T-cell (primary cell): ENCODE measurements at regions not wholly inside any gene's neighbourhood (a gene's known extent, or its start where the extent isn't known, plus 50 kb on each side); places are given as distances from the start of the nearest gene placed in this dataset.
A peak's percentile ranks its signal among the peaks of the same experiment; 100 is the strongest.

Source experiments
- ATAC-seq, 4 experiments: fragments of 200-7000 bp in 3 of 4; fragments of 150-1000 bp in 1 of 4; cut with Tn5 transposase; replicated peaks in 1 of 4; 1 replicate in 3 of 4; 2 replicates in 1 of 4; pipeline ENCODE4 v1.10.0; 2021; ENCODE audit warnings: moderate library complexity in 3 of 4, mild to moderate bottlenecking in 2 of 4, moderate number of reproducible peaks in 1 of 4
- CTCF ChIA-PET, 2 donors: fragments of 300-600 bp; sonication (Branson Sonifier 250); formaldehyde crosslinking; loops; one replicate each; lab custom pipeline; 2022; ENCODE audit warnings: antibody characterized with exemption in 2 of 2; lab: Charles Lee
- POLR2A ChIA-PET, 2 donors: fragments of 300-600 bp; sonication (Branson Sonifier 250); formaldehyde crosslinking; loops; one replicate each; lab custom pipeline; 2022; ENCODE audit warnings: antibody characterized with exemption in 2 of 2; lab: Charles Lee
- DNase-seq, 35 experiments: peaks; one replicate each; pipeline versions ENCODE4 v3.0.0 to v3.0.0-alpha.2; 2013 to 2023
- H3K27ac ChIP-seq: one replicate; pipeline ENCODE4 v1.5.1; 2013; ENCODE audit warnings: low read length
- H3K27me3 ChIP-seq, 2 experiments: replicated peaks in 1 of 2; 1 replicate in 1 of 2; 2 replicates in 1 of 2; pipeline versions ENCODE4 v1.6.1 to v1.7.0; 2013; ENCODE audit warnings: low read length in 1 of 2, mixed read lengths in 1 of 2; ENCODE audit not compliant: control insufficient read depth in 2 of 2, insufficient read depth in 2 of 2; ENCODE audit errors: extremely low read depth in 1 of 2
- H3K36me3 ChIP-seq, 2 donors: 1 replicate in 1 of 2; 2 replicates in 1 of 2; pipeline versions ENCODE4 v1.6.1 to v1.7.0; 2013; ENCODE audit warnings: low read length in 1 of 2; ENCODE audit not compliant: control insufficient read depth in 2 of 2, insufficient read depth in 1 of 2; ENCODE audit errors: extremely low read depth in 1 of 2
- H3K4me1 ChIP-seq, 2 experiments: 1 replicate in 1 of 2; 2 replicates in 1 of 2; pipeline versions ENCODE4 v1.6.1 to v1.7.0; 2013; ENCODE audit warnings: low read length in 2 of 2, mixed read lengths in 1 of 2; ENCODE audit not compliant: insufficient read depth in 2 of 2, control insufficient read depth in 1 of 2; ENCODE audit errors: extremely low read depth in 1 of 2
- H3K4me3 ChIP-seq, 2 donors: 1 replicate in 1 of 2; 2 replicates in 1 of 2; pipeline versions ENCODE4 v1.5.1 to v1.7.0; 2013; ENCODE audit warnings: mild to moderate bottlenecking in 2 of 2, low read length in 1 of 2, moderate library complexity in 1 of 2; ENCODE audit not compliant: control insufficient read depth in 1 of 2; ENCODE audit errors: extremely low read depth in 1 of 2
- H3K9me3 ChIP-seq: 2 replicates; pipeline ENCODE4 v1.7.0; 2013
- H3K27ac Mint-ChIP-seq, 2 donors: one replicate each; pipeline ENCODE4 v1.8.0; 2020 to 2021; ENCODE audit warnings: mild to moderate bottlenecking in 2 of 2, mixed read lengths in 2 of 2
- H3K27me3 Mint-ChIP-seq, 2 donors: one replicate each; pipeline ENCODE4 v1.8.0; 2021 to 2022; ENCODE audit warnings: mixed read lengths in 2 of 2
- H3K36me3 Mint-ChIP-seq: one replicate; pipeline ENCODE4 v1.8.0; 2021; ENCODE audit warnings: mixed read lengths
- H3K4me1 Mint-ChIP-seq, 3 donors: one replicate each; pipeline ENCODE4 v1.8.0; 2020 to 2022; ENCODE audit warnings: mixed read lengths in 3 of 3, mild to moderate bottlenecking in 1 of 3
- H3K4me3 Mint-ChIP-seq, 3 donors: one replicate each; pipeline ENCODE4 v1.8.0; 2020 to 2022; ENCODE audit warnings: mild to moderate bottlenecking in 3 of 3, mixed read lengths in 3 of 3, moderate library complexity in 3 of 3
- H3K9me3 Mint-ChIP-seq, 3 donors: one replicate each; pipeline ENCODE4 v1.8.0; 2020 to 2022; ENCODE audit warnings: mixed read lengths in 3 of 3
- WGBS: methylation state at CpG from one replicate; pipeline ENCODE4 v1.1.5; 2013; ENCODE audit warnings: missing lambda C conversion rate; ENCODE audit not compliant: insufficient coverage; 5-methylcytosine and 5-hydroxymethylcytosine counted together

- Mint-ChIP-seq H3K27ac (no peak overlapping the region), H3K4me1 (peaks cover 0 to 1% (median 0%) of the 10 kb centered on the region in 3 donors), H3K4me3 (no peak overlapping the region), H3K27me3 (peaks cover 2 to 8% of the 10 kb centered on the region in 2 donors), H3K9me3 (no peaks in the 10 kb centered on the region), H3K36me3 (no peaks in the 10 kb centered on the region)
- POLR2A ChIA-PET, result no interaction called here
- Histone ChIP-seq H3K4me3 (no peak overlapping the region), H3K36me3 (no peaks in the 10 kb centered on the region), H3K9me3 (no peaks in the 10 kb centered on the region), H3K4me1 (no peaks in the 10 kb centered on the region), H3K27ac (no peak overlapping the region), H3K27me3 (no peaks in the 10 kb centered on the region)
- CTCF ChIA-PET, result no interaction called here
- DNase-seq (no peak), ATAC-seq (no peak)
- 80% methylated on average over 1 of the region's 4 CpGs for WGBS
Measured at GRCh38 chr2:157190151-157190550, 67.4 kb upstream of the GALNT5 start.

- WGBS, result 100% methylated on average over 1 of the region's 2 CpGs
- no peak overlapping the region for H3K4me3 ChIP-seq
- H3K9me3 ChIP-seq, result no peaks in the 10 kb centered on the region
- no peak overlapping the region for H3K4me3 Mint-ChIP-seq
- H3K27me3 ChIP-seq, result no peaks in the 10 kb centered on the region
- ATAC-seq (no peak), DNase-seq (no peak)
- H3K27ac Mint-ChIP-seq, result no peak overlapping the region
- ChIA-PET POLR2A (interaction anchor here in 1 of 2 donors (0.6 kb wide), 1 partner anchor 499 kb away, joined by 3 read pairs; no protein-coding TSS in a partner anchor), CTCF (interaction anchor here in 1 of 2 donors (0.6 kb wide), 1 partner anchor 1974 kb away, joined by 3 read pairs; no protein-coding TSS in a partner anchor)
- no peaks in the 10 kb centered on the region for H3K36me3 Mint-ChIP-seq
- peaks cover 0 to 1% (median 0%) of the 10 kb centered on the region in 3 donors for H3K4me1 Mint-ChIP-seq
- H3K36me3 ChIP-seq, result no peaks in the 10 kb centered on the region
- no peak overlapping the region for H3K27ac ChIP-seq
- H3K4me1 ChIP-seq, result no peaks in the 10 kb centered on the region
- H3K27me3 Mint-ChIP-seq, result peaks cover 4 to 8% of the 10 kb centered on the region in 2 donors
- no peaks in the 10 kb centered on the region for H3K9me3 Mint-ChIP-seq
Measured at GRCh38 chr2:157191186-157191585, 66.3 kb upstream of the GALNT5 start.

GRCh38 chr2:157192445-157193423 lies 64.8 kb upstream of the GALNT5 start:
- Mint-ChIP-seq H3K36me3 (no peaks in the 10 kb centered on the region), H3K9me3 (no peaks in the 10 kb centered on the region), H3K27me3 (peaks cover 4 to 8% of the 10 kb centered on the region in 2 donors), H3K27ac (no peak overlapping the region), H3K4me1 (peaks cover 0 to 1% (median 0%) of the 10 kb centered on the region in 3 donors), H3K4me3 (no peak overlapping the region)
- Histone ChIP-seq H3K36me3 (no peaks in the 10 kb centered on the region), H3K27me3 (no peaks in the 10 kb centered on the region), H3K4me3 (no peak overlapping the region), H3K9me3 (no peaks in the 10 kb centered on the region), H3K27ac (no peak overlapping the region), H3K4me1 (no peaks in the 10 kb centered on the region)
- ChIA-PET CTCF (interaction anchor here (0.5 to 2.0 kb wide), 15 partner anchors 9 to 1831 kb away, joined by 3 to 13 read pairs (median 4); no protein-coding TSS in a partner anchor), POLR2A (interaction anchor here in 1 of 2 donors (0.7 kb wide), 1 partner anchor 44 kb away, joined by 3 read pairs; no protein-coding TSS in a partner anchor)
- DNase-seq (no peak), ATAC-seq (no peak)
- 100% methylated on average over 2 of the region's 8 CpGs for WGBS

GRCh38 chr2:157193461-157193860 lies 64.0 kb upstream of the GALNT5 start:
- H3K36me3 ChIP-seq, result no peaks in the 10 kb centered on the region
- ATAC-seq (no peak), DNase-seq (no peak)
- no peaks in the 10 kb centered on the region for H3K9me3 ChIP-seq
- no peak overlapping the region for H3K4me3 ChIP-seq
- Mint-ChIP-seq H3K36me3 (no peaks in the 10 kb centered on the region), H3K27me3 (peaks cover 4 to 8% of the 10 kb centered on the region in 2 donors), H3K4me1 (peaks cover 0 to 1% (median 0%) of the 10 kb centered on the region in 3 donors), H3K9me3 (no peaks in the 10 kb centered on the region), H3K4me3 (no peak overlapping the region), H3K27ac (no peak overlapping the region)
- no peak overlapping the region for H3K27ac ChIP-seq
- POLR2A ChIA-PET, result interaction anchor here in 1 of 2 donors (0.7 kb wide), 1 partner anchor 45 kb away, joined by 3 read pairs; no protein-coding TSS in a partner anchor
- no peaks in the 10 kb centered on the region for H3K4me1 ChIP-seq
- no peaks in the 10 kb centered on the region for H3K27me3 ChIP-seq
- CTCF ChIA-PET, result interaction anchor here (0.5 to 2.0 kb wide), 18 partner anchors 10 to 1832 kb away, joined by 3 to 13 read pairs (median 4); no protein-coding TSS in a partner anchor

- DNase-seq, result peak in 2 of 35 experiments; percentile 3 to 54
- 0% methylated on average over 1 of the region's 2 CpGs for WGBS
- Mint-ChIP-seq H3K4me1 (peaks cover 0 to 1% (median 0%) of the 10 kb centered on the region in 3 donors), H3K36me3 (no peaks in the 10 kb centered on the region), H3K9me3 (no peaks in the 10 kb centered on the region), H3K27ac (no peak overlapping the region), H3K4me3 (no peak overlapping the region), H3K27me3 (peaks cover 4 to 8% of the 10 kb centered on the region in 2 donors)
- no peaks in the 10 kb centered on the region for H3K27me3 ChIP-seq
- no peaks in the 10 kb centered on the region for H3K9me3 ChIP-seq
- ChIA-PET POLR2A (no interaction called here), CTCF (interaction anchor here (0.6 to 2.0 kb wide), 12 partner anchors 9 to 1830 kb away, joined by 3 to 13 read pairs (median 4); no protein-coding TSS in a partner anchor)
- no peak overlapping the region for H3K4me3 ChIP-seq
- no peaks in the 10 kb centered on the region for H3K36me3 ChIP-seq
- no peak overlapping the region for H3K27ac ChIP-seq
- no peaks in the 10 kb centered on the region for H3K4me1 ChIP-seq
- peak in 1 of 4 experiments; percentile 43 for ATAC-seq
Measured at GRCh38 chr2:157194097-157194688, 63.3 kb upstream of the GALNT5 start.

GRCh38 chr2:157194844-157195243 lies 62.7 kb upstream of the GALNT5 start:
- no peaks in the 10 kb centered on the region for H3K36me3 ChIP-seq
- Mint-ChIP-seq H3K27ac (no peak overlapping the region), H3K9me3 (no peaks in the 10 kb centered on the region), H3K27me3 (peaks cover 4 to 8% of the 10 kb centered on the region in 2 donors), H3K4me1 (peaks cover 0 to 1% (median 0%) of the 10 kb centered on the region in 3 donors), H3K36me3 (no peaks in the 10 kb centered on the region), H3K4me3 (no peak overlapping the region)
- no peaks in the 10 kb centered on the region for H3K27me3 ChIP-seq
- H3K9me3 ChIP-seq, result no peaks in the 10 kb centered on the region
- H3K4me3 ChIP-seq, result no peak overlapping the region
- H3K4me1 ChIP-seq, result no peaks in the 10 kb centered on the region
- no peak for DNase-seq
- H3K27ac ChIP-seq, result no peak overlapping the region
- CTCF ChIA-PET, result no interaction called here
- POLR2A ChIA-PET, result no interaction called here
- no peak for ATAC-seq
- no CpG with 5 or more reads among the region's 4 CpGs for WGBS
